IMR-90 (cell line): ENCODE measurements at regions not wholly inside any gene's neighbourhood (a gene's known extent, or its start where the extent isn't known, plus 50 kb on each side); places are given as distances from the start of the nearest gene placed in this dataset.

ENCODE experiments used
- ATAC-seq: fragments of 200-7000 bp; cut with Tn5 transposase; 2 replicates; pipeline ENCODE4 v1.9.1; 2020; ENCODE audit warnings: low read depth, mild to moderate bottlenecking, moderate library complexity
- BruUV-seq: library from RNA; stranded (reverse); fragments of 400-500 nt; replicated peaks from 2 replicates; lab custom pipeline; 2021; lab: Mats Ljungman, UMichigan
- CTCF ChIA-PET: fragments of 300-600 bp; formaldehyde crosslinking; extraction: SDS; loops from one replicate; lab custom pipeline; 2021; ENCODE audit warnings: antibody characterized with exemption; lab: Yijun Ruan, JAX
- POLR2A ChIA-PET: fragments of 300-600 bp; sonication (Branson Sonifier 250); formaldehyde crosslinking; loops from one replicate; lab custom pipeline; 2022; ENCODE audit warnings: antibody characterized with exemption; ENCODE audit not compliant: unreplicated experiment; lab: Charles Lee
- DNase-seq: peaks from one replicate; pipeline ENCODE4 v3.0.0; 2013
- H2AFZ ChIP-seq: replicated peaks from 2 replicates; pipeline ENCODE3; 2013; ENCODE audit warnings: low read length, mild to moderate bottlenecking; ENCODE audit not compliant: poor library complexity
- H2AK5ac ChIP-seq: 2 replicates; pipeline ENCODE4 v1.6.1; 2013; ENCODE audit warnings: low read depth, low read length, inconsistent platforms
- H2AK9ac ChIP-seq: replicated peaks from 2 replicates; pipeline ENCODE3; 2013; ENCODE audit warnings: mild to moderate bottlenecking, low read depth, low read length, moderate library complexity; ENCODE audit not compliant: poor library complexity
- H2BK120ac ChIP-seq: 2 replicates; pipeline ENCODE4 v1.6.1; 2013; ENCODE audit warnings: low read depth, low read length, inconsistent platforms
- H2BK15ac ChIP-seq: 3 replicates; pipeline ENCODE4 v1.6.1; 2013; ENCODE audit warnings: low read depth, low read length, inconsistent platforms
- H2BK20ac ChIP-seq: 2 replicates; pipeline ENCODE4 v1.6.1; 2013; ENCODE audit warnings: low read depth, mild to moderate bottlenecking, inconsistent platforms, low read length, moderate library complexity
- H2BK5ac ChIP-seq: 2 replicates; pipeline ENCODE4 v1.6.1; 2013; ENCODE audit warnings: mild to moderate bottlenecking, low read depth, low read length, inconsistent platforms; ENCODE audit not compliant: poor library complexity, severe bottlenecking
- H3K14ac ChIP-seq: replicated peaks from 2 replicates; pipeline ENCODE4 v1.6.1; 2013; ENCODE audit warnings: low read depth, low read length, inconsistent platforms
- H3K18ac ChIP-seq: 2 replicates; pipeline ENCODE4 v1.6.1; 2013; ENCODE audit warnings: low read depth, low read length, control low read depth
- H3K23ac ChIP-seq: 2 replicates; pipeline ENCODE4 v1.6.1; 2013; ENCODE audit warnings: low read depth, low read length, inconsistent platforms
- H3K27ac ChIP-seq: 2 replicates; pipeline ENCODE4 v1.5.1; 2013; ENCODE audit warnings: mild to moderate bottlenecking, control low read depth, low read length; ENCODE audit not compliant: insufficient read depth
- H3K27me3 ChIP-seq: 2 replicates; pipeline ENCODE4 v1.6.1; 2013; ENCODE audit warnings: low read length; ENCODE audit not compliant: control insufficient read depth, insufficient read depth
- H3K36me3 ChIP-seq: 2 replicates; pipeline ENCODE4 v1.6.1; 2013; ENCODE audit warnings: low read length, mixed read lengths; ENCODE audit not compliant: control insufficient read depth, insufficient read depth
- H3K4ac ChIP-seq: 2 replicates; pipeline ENCODE4 v1.6.1; 2013; ENCODE audit warnings: low read depth, low read length, inconsistent platforms
- H3K4me1 ChIP-seq: 2 replicates; pipeline ENCODE4 v1.6.1; 2013; ENCODE audit warnings: low read length, mixed read lengths; ENCODE audit not compliant: control insufficient read depth, insufficient read depth
- H3K4me2 ChIP-seq: 2 replicates; pipeline ENCODE4 v1.6.1; 2013; ENCODE audit warnings: low read depth, mild to moderate bottlenecking, control low read depth, low read length, moderate library complexity
- H3K4me3 ChIP-seq: 2 replicates; pipeline ENCODE4 v1.5.1; 2013; ENCODE audit warnings: low read depth, mild to moderate bottlenecking, control low read depth, low read length, moderate library complexity; ENCODE audit not compliant: insufficient read depth
- H3K56ac ChIP-seq: 2 replicates; pipeline ENCODE4 v1.6.1; 2013; ENCODE audit warnings: low read length, inconsistent platforms; ENCODE audit not compliant: insufficient read depth; ENCODE audit errors: extremely low read depth
- H3K79me1 ChIP-seq, 2 experiments: 2 replicates each; pipeline ENCODE4 v1.6.1; 2013; ENCODE audit warnings: low read length in 2 of 2, inconsistent platforms in 1 of 2, low read depth in 1 of 2
- H3K9ac ChIP-seq: 2 replicates; pipeline ENCODE4 v1.6.1; 2013; ENCODE audit warnings: low read depth, low read length, control low read depth
- H3K9me1 ChIP-seq: 2 replicates; pipeline ENCODE4 v1.6.1; 2013; ENCODE audit warnings: low read length, inconsistent platforms; ENCODE audit not compliant: insufficient read depth
- H3K9me3 ChIP-seq: 2 replicates; pipeline ENCODE4 v1.6.1; 2013; ENCODE audit warnings: low read length; ENCODE audit not compliant: control insufficient read depth, insufficient read depth
- H4K20me1 ChIP-seq: 2 replicates; pipeline ENCODE4 v1.6.1; 2013; ENCODE audit warnings: low read length, inconsistent platforms; ENCODE audit not compliant: insufficient read depth
- H4K5ac ChIP-seq: 2 replicates; pipeline ENCODE4 v1.6.1; 2013; ENCODE audit warnings: mild to moderate bottlenecking, low read depth, low read length, control low read depth
- H4K8ac ChIP-seq, 2 experiments: 2 replicates each; pipeline ENCODE4 v1.6.1; 2013; ENCODE audit warnings: low read depth in 2 of 2, low read length in 2 of 2, control low read depth in 1 of 2, inconsistent platforms in 1 of 2
- H4K91ac ChIP-seq: 2 replicates; pipeline ENCODE4 v1.6.1; 2013; ENCODE audit warnings: low read depth, low read length, inconsistent platforms; ENCODE audit not compliant: insufficient read depth
- BHLHE40 ChIP-seq: fragments of 150-350 bp; IDR thresholded peaks from 2 replicates; pipeline ENCODE4 v1.6.1; 2016; ENCODE audit warnings: mild to moderate bottlenecking, low read depth, low read length
- CEBPB ChIP-seq: IDR thresholded peaks from 2 replicates; pipeline ENCODE4 v1.6.1; 2012; ENCODE audit warnings: low read depth, low read length, improper control_type of control experiment
- FOS ChIP-seq: fragments of 150-350 bp; IDR thresholded peaks from 2 replicates; pipeline ENCODE4 v1.6.1; 2016; ENCODE audit warnings: low read depth, low read length
- MXI1 ChIP-seq: IDR thresholded peaks from 2 replicates; pipeline ENCODE4 v1.6.1; 2012; ENCODE audit warnings: low read depth, mild to moderate bottlenecking, low read length, moderate library complexity, borderline replicate concordance
- NFE2L2 ChIP-seq: fragments of 150-350 bp; IDR thresholded peaks from 2 replicates; pipeline ENCODE4 v1.6.1; 2016; ENCODE audit warnings: low read depth, mild to moderate bottlenecking, low read length
- RAD21 ChIP-seq: IDR thresholded peaks from 2 replicates; pipeline ENCODE4 v1.6.1; 2012; ENCODE audit warnings: low read length, improper control_type of control experiment
- WGBS, 2 experiments: methylation state at CpG; one replicate each; pipeline versions ENCODE4 v1.1.5 to v1.1.7; 2013; ENCODE audit warnings: missing lambda C conversion rate in 2 of 2; ENCODE audit not compliant: insufficient read length in 1 of 2; ENCODE audit errors: extremely low coverage in 2 of 2; 5-methylcytosine and 5-hydroxymethylcytosine counted together
- dilution Hi-C: fragments of 300-500 bp; cut with HindIII; formaldehyde crosslinking; loops from one replicate; pipeline ENCODE4 v1.14.3; 2018; ENCODE audit warnings: low sequenced_read_pairs; ENCODE audit not compliant: unreplicated experiment
- in situ Hi-C: fragments of 300-500 bp; cut with MboI; formaldehyde crosslinking; loops from 3 replicates; pipeline ENCODE4 v1.14.3; 2019; ENCODE audit warnings: low sequenced_read_pairs, inconsistent platforms, mixed read lengths
- intact Hi-C: fragments of 100-400 bp; cut with micrococcal nuclease; formaldehyde crosslinking; loops from 2 replicates; pipeline ENCODE4 v1.10.0; 2022

DNA sequence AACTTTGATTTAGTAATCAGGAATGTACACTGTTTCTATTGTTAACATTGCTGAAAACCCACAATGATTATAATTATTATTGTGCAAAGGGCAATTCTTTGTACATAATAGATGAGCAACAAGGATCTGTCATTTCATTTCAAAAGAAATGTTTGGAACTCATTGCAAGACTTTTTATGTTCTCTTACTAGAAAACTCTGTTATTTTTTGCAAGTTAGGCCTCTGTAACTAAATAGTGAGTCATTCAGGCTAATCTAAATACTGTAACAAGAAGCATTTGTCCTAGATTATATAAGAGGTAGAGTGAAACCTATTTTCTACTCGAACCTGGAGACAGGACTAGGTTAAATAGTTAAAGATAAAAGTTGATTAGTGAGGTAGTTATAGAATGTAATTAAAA lies 93.2 kb upstream of the FAM47B start:
- no peak overlapping the region for H3K27ac ChIP-seq
- ATAC-seq, result peak; percentile 74
- no peak overlapping the region for H2BK15ac ChIP-seq
- in situ Hi-C loops (no loop called here), intact Hi-C loops (no loop called here), dilution Hi-C loops (no loop called here)
- no peak overlapping the region for H2AK9ac ChIP-seq
- no peaks in the 10 kb centered on the region for H3K27me3 ChIP-seq
- BruUV-seq, result no TSS peak
- no peak overlapping the region for H2AFZ ChIP-seq
- peak; percentile 74 for DNase-seq
- H2AK5ac ChIP-seq, result no peak overlapping the region
- H2BK120ac ChIP-seq, result no peak overlapping the region
- TF ChIP-seq RAD21 (no peak), FOS (peak; percentile 31; the same call in 1 of the 2 replicates), CEBPB (peak; percentile 14; the same call in 1 of the 2 replicates), NFE2L2 (no peak), BHLHE40 (no peak), MXI1 (no peak)
- no peaks in the 10 kb centered on the region for H3K9me1 ChIP-seq
- no peak overlapping the region for H3K4me3 ChIP-seq
- POLR2A ChIA-PET, result no interaction called here
- no peaks in the 10 kb centered on the region for H3K36me3 ChIP-seq
- H3K18ac ChIP-seq, result no peak overlapping the region
- CTCF ChIA-PET, result no interaction called here
- no peak overlapping the region for H3K9ac ChIP-seq
- no peak overlapping the region for H3K14ac ChIP-seq
- H3K56ac ChIP-seq, result no peak overlapping the region
- H3K9me3 ChIP-seq, result no peaks in the 10 kb centered on the region
- no peak overlapping the region for H4K5ac ChIP-seq
- H3K23ac ChIP-seq, result no peak overlapping the region
- no peaks in the 10 kb centered on the region for H3K4me1 ChIP-seq
- H4K20me1 ChIP-seq, result no peaks in the 10 kb centered on the region
- peak overlapping the region; percentile 25; the same call in 1 of the 2 replicates for H3K4me2 ChIP-seq
- no peak overlapping the region for H2BK20ac ChIP-seq
- no peak overlapping the region for H4K91ac ChIP-seq
- WGBS, 2 experiments, result no CpG with 5 or more reads among the region's 1 CpG
- no peak overlapping the region for H3K4ac ChIP-seq
- no peak overlapping the region for H4K8ac ChIP-seq
- no peaks in the 10 kb centered on the region for H3K79me1 ChIP-seq
- H2BK5ac ChIP-seq, result no peak overlapping the region
